ENCODE measurements at regions not wholly inside any gene's neighbourhood (a gene's known extent, or its start where the extent isn't known, plus 50 kb on each side); places are given as distances from the start of the nearest gene placed in this dataset.

DNA sequence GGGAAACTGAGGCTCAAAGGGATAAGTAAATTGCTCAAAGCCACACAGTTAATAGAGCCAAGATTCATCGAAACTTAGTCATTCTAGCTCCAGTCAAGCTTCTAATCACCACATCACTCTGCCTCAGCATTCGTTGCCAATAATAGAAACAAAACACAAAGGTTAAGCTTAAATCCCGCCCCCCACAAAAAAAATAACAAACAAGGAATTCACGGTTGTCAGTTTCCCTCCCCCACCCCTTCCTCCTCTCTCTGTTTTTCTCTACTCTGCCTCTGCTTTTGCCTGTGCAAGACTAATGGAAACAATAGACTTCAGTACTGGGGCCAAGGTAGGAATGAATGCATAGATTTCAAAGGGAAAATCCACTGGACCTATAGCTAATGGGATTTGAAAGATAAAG is 70.7 kb upstream of the ZNF644 start:
- no peak for DNase-seq

DNA sequence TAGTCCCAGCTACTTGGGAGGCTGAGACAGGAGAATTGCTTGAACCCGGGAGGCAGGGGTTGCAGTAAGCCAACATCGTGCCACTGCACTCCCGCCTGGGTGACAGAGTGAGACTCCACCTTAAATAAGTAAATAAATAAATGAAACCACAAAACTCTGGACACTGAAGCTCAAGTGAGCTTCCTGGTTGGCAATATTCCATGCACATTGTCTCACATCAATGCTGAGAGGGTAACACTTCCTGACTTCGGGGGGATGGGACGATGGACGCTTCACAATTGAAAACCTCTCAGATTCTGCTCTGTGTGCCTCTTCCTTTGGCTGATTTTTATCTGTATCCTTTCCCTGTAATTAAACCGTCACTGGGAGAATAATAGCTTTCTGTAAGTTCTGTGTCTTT is 70.0 kb upstream of the ZNF644 start:
- DNase-seq, result no peak

GRCh38 chr1:91080650-91081049 is 58.8 kb upstream of the ZNF644 start:
- DNase-seq, result no peak

GRCh38 chr1:91078859-91079258 is 57.0 kb upstream of the ZNF644 start:
- DNase-seq, result no peak

DNA sequence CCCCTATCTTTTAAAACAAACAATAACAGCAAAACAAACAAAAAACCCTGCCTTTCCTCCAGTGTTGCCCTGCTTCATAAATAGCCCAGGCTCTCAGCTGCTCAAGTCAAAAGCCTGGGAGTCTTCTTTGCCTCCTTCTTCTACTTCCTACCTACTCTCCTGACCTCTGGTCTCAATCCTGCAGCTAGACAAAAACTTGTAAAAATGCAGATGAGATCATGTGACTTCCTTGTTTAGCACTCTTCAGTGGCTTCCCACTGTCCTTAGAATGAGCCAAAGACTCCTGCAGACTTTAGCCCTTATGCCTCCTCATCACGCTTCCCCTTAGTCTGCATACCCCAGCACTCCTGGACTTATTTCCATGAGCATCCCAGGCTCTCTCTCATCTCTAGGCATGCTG is 55.0 kb upstream of the ZNF644 start:
- DNase-seq, result no peak

- DNase-seq, result no peak
Observed at GRCh38 chr1:91075233-91076135, 53.6 kb upstream of the ZNF644 start.

GRCh38 chr1:91073299-91073698 is 51.5 kb upstream of the ZNF644 start:
- DNase-seq, result no peak

GRCh38 chr1:91071838-91072237 is 50.0 kb upstream of the ZNF644 start:
- no peak for DNase-seq

All from stimulated activated CD4-positive, alpha-beta T cell treated with anti-CD3 and anti-CD28 coated beads, Interleukin-2, amount 100 ng/mL, for 48 hours (primary cell).